Activated CD4-positive, CD25-positive, alpha-beta regulatory T cell treated with anti-CD3 and anti-CD28 coated beads, Interleukin-2, amount 50 U/mL, for 16 hours (primary cell): ENCODE measurements at regions not wholly inside any gene's neighbourhood (a gene's known extent, or its start where the extent isn't known, plus 50 kb on each side); places are given as distances from the start of the nearest gene placed in this dataset.
"Not testable (repeated sequence)": the region's sequence is repeated elsewhere in the genome, so short reads cannot be mapped to it uniquely, and the experiment has no call there.

ENCODE experiments used
- DNase-seq: peaks from one replicate; pipeline ENCODE4 v3.0.0-alpha.2; 2020; ENCODE audit warnings: low read depth, low spot score

- no peak for DNase-seq
Measured at GRCh38 chr1:148318123-148318903, 164.8 kb downstream of the PPIAL4G start.

GRCh38 chr1:148317288-148317985, 165.4 kb upstream of the NBPF11 start:
- no peak for DNase-seq

GRCh38 chr1:148315071-148315811, 163.2 kb upstream of the NBPF11 start:
- no peak for DNase-seq

- no peak for DNase-seq
Measured at GRCh38 chr1:148310807-148311206, 158.7 kb upstream of the NBPF11 start.

GRCh38 chr1:148309940-148310500, 157.9 kb upstream of the NBPF11 start:
- DNase-seq: no peak

- DNase-seq: no peak
Measured at GRCh38 chr1:148308832-148309458, 156.9 kb upstream of the NBPF11 start.

- no peak for DNase-seq
Measured at GRCh38 chr1:148307583-148308185, 155.6 kb upstream of the NBPF11 start.

- DNase-seq: not testable (repeated sequence)
Measured at GRCh38 chr1:148304935-148305334, 152.9 kb upstream of the NBPF11 start.

- peak; percentile 10 for DNase-seq
Measured at GRCh38 chr1:148302586-148303364, 150.7 kb upstream of the NBPF11 start.

GRCh38 chr1:148297852-148298251, 145.8 kb upstream of the NBPF11 start:
- not testable (repeated sequence) for DNase-seq

- DNase-seq: no peak
Measured at GRCh38 chr1:148296511-148296910, 144.4 kb upstream of the NBPF11 start.

- DNase-seq: no peak
Measured at GRCh38 chr1:148294116-148294807, 142.2 kb upstream of the NBPF11 start.

GRCh38 chr1:148293651-148294050, 141.6 kb upstream of the NBPF11 start:
- DNase-seq: no peak

- DNase-seq: no peak
Measured at GRCh38 chr1:148292915-148293314, 140.8 kb upstream of the NBPF11 start.

- DNase-seq: no peak
Measured at GRCh38 chr1:148290881-148291280, 138.8 kb upstream of the NBPF11 start.

GRCh38 chr1:148289647-148290046, 137.6 kb upstream of the NBPF11 start:
- no peak for DNase-seq

GRCh38 chr1:148285946-148286345, 133.9 kb upstream of the NBPF11 start:
- not testable (repeated sequence) for DNase-seq

- DNase-seq: not testable (repeated sequence)
Measured at GRCh38 chr1:148280831-148281572, 128.9 kb upstream of the NBPF11 start.

GRCh38 chr1:148279002-148279542, 127.0 kb upstream of the NBPF11 start:
- not testable (repeated sequence) for DNase-seq
